ENCODE measurements at regions not wholly inside any gene's neighbourhood (a gene's known extent, or its start where the extent isn't known, plus 50 kb on each side); places are given as distances from the start of the nearest gene placed in this dataset.

DNA sequence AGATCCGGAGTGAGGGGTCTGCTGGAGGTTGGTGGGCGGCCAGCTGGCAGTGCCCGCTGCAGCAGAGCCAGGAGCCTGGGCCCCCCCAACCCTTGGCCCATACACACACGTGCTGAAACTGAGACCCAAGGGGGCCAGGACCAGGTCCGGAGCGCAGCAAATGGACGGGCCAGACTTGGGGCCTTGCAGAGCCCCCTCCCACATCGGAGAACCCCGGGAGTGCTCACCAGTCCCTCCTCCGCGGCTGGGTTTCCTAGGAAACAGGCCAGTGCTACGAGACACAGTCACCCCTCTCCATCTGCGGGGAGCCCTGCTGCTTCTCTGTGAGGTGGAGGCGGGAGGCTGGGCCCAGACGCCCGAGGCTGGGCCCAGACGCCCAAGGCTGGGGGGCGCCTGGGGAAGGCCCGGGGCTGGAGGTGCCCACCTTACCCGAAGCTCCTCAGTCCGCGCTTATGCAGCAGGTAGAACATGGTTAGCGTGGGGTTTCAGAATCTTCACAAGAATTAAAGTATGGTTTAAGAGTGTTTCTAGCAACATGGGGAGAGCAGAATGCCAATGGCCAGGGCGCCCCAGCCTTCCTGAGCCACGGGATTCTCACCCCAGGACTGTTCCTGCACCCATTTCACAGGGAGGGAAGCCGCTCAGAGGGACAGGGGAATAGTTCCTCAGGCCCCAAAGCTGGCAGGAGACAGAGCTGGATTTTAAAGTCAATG, 135.0 kb upstream of the PRR20G start:
- DNase-seq = peak in 2 of 7 donors; percentile 6 to 21
- intact Hi-C loops (cut with DNase I) = no loop called here
- 62 to 78% (median 63%) methylated on average over 4 to 26 of the region's 26 CpGs for WGBS, 4 donors
- Histone ChIP-seq H3K27me3 (peaks cover 20% of the 10 kb centered on the region), H3K4me1 (replicated peaks in 1 of 2) (no peaks in the 10 kb centered on the region), H3K36me3 (replicated peaks in 1 of 2) (no peaks in the 10 kb centered on the region), H3K9me3 (replicated peaks in 1 of 3) (no peaks in the 10 kb centered on the region), H3K27ac (no peak overlapping the region), H3K4me3 (no peak overlapping the region)
- TF ChIP-seq, protein P1, sequence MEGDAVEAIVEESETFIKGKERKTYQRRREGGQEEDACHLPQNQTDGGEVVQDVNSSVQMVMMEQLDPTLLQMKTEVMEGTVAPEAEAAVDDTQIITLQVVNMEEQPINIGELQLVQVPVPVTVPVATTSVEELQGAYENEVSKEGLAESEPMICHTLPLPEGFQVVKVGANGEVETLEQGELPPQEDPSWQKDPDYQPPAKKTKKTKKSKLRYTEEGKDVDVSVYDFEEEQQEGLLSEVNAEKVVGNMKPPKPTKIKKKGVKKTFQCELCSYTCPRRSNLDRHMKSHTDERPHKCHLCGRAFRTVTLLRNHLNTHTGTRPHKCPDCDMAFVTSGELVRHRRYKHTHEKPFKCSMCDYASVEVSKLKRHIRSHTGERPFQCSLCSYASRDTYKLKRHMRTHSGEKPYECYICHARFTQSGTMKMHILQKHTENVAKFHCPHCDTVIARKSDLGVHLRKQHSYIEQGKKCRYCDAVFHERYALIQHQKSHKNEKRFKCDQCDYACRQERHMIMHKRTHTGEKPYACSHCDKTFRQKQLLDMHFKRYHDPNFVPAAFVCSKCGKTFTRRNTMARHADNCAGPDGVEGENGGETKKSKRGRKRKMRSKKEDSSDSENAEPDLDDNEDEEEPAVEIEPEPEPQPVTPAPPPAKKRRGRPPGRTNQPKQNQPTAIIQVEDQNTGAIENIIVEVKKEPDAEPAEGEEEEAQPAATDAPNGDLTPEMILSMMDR (IDR thresholded peaks at IDR 0.05) = no peak
- no peak for TF ChIP-seq POLR2A (IDR thresholded peaks at IDR 0.05)

DNA sequence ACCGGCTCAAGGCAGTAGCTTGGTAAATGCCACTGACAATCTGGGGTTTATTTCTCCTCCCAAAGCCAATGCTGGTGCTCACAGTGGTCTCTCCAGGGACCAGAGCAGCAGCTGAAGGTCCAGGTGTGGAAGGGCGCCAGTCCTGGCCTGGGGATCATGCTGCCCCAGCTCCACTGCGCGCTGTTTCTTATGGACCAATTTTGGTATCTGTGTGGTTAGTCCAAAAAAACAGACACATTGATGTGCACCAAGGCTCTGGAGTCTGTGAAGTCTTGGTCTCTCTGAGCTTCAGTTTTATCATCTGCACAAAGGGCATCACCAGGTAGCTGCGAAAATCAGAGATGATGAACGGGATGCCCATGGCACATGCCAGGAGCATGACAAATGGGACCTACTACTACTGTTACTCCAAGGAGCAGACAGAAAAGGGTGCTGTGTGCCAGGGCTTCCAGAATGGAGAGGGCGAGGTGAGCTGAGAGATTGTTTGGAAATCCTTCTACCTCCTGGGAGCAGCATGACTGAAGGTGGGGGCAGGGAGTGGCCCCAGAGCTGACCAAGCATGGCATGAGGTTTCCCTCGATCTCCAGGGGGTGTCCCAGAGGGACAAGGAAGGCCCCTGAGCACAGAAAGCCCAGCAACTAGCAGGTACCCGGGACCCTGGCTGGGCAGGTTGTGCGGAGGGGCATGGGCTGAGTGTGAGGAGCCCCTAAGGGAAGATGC, 134.3 kb upstream of the PRR20G start:
- TF ChIP-seq, protein P1 (IDR thresholded peaks at IDR 0.05) = no peak
- no peak for TF ChIP-seq POLR2A (IDR thresholded peaks at IDR 0.05)
- Histone ChIP-seq H3K27ac (no peak overlapping the region), H3K36me3 (replicated peaks in 1 of 2) (no peaks in the 10 kb centered on the region), H3K4me3 (no peak overlapping the region), H3K9me3 (replicated peaks in 1 of 3) (no peaks in the 10 kb centered on the region), H3K27me3 (peaks cover 20% of the 10 kb centered on the region), H3K4me1 (replicated peaks in 1 of 2) (no peaks in the 10 kb centered on the region)
- WGBS, 4 donors = 68 to 77% (median 74%) methylated on average over 8 to 10 of the region's 10 CpGs
- intact Hi-C loops (cut with DNase I) = no loop called here
- peak in 1 of 7 donors; percentile 17 for DNase-seq

DNA sequence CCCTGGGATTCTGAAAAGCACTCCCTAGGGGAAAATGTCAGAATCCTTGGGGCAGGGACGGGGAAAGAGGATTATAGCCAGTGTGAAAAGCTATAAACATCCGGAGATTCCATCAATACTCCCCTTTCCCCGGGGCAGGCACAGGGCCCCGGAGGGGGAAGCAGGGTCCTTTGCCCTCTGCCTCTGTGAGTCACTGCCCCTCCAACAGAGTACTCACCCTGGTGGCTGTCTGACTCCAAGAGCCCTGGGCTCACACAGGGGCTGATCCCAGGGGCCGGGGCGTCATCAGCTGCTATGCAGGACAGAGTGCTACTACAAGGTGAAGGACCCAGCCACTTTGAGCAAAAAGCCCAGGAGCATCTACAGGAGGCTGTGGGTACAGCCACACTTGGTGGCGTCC, 133.0 kb upstream of the PRR20G start:
- H3K9me3 ChIP-seq (replicated peaks in 1 of 3) = no peaks in the 10 kb centered on the region
- H3K36me3 ChIP-seq (replicated peaks in 1 of 2) = no peaks in the 10 kb centered on the region
- H3K4me1 ChIP-seq (replicated peaks in 1 of 2) = no peaks in the 10 kb centered on the region
- H3K4me3 ChIP-seq = no peak overlapping the region
- intact Hi-C loops (cut with DNase I) = no loop called here
- peaks cover 15% of the 10 kb centered on the region for H3K27me3 ChIP-seq
- peak in 1 of 7 donors; percentile 4 for DNase-seq
- TF ChIP-seq, protein P1 (IDR thresholded peaks at IDR 0.05) = no peak
- TF ChIP-seq POLR2A (IDR thresholded peaks at IDR 0.05) = no peak
- 24 to 44% (median 44%) methylated on average over 5 to 7 of the region's 7 CpGs for WGBS, 4 donors
- no peak overlapping the region for H3K27ac ChIP-seq

DNA sequence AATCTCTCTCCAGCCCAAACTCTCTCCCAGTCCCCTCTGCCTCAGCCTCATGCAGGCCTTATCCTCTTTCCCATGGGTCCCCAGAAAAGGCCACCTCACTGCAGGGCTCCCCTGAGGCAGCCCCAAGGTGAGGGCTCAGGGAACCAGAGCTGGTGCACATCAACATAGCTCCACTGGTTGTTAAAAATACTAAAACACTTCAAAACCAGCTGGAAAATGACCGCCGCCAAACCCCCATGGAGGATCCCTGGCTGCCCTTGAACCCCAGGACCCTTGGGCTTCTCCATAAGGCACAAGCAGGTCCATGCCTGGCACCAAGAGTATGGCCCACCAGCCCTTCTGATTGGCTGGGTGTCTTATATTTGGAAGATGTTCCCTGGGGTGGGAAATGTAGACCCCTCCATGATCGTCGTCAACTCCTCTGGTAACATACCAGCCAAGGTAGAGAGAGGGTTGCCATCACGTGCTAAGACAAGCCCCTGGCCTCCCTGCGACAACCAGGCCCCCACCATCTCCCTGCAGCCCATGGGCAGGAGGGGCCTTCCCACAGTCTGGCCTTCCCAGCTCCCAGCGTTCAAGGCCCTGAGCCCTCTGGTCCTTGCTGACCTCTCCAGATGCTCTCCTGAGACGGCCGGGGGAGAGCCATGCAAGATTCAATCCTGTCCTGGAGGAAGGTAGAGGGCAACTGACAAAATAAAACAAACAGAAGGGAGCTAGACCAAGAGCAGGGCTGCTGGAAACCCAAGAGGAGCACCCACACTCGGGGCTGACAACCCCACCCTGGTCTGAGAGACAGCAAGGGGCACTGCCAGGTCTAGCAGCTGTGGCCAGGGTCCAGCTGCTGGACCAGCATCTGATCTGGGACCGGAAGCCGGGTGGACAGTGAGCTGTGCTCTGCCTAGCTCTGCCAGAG, 132.1 kb upstream of the PRR20G start:
- no peaks in the 10 kb centered on the region for H3K4me1 ChIP-seq (replicated peaks in 1 of 2)
- no peak for TF ChIP-seq POLR2A (IDR thresholded peaks at IDR 0.05)
- TF ChIP-seq, protein P1 (IDR thresholded peaks at IDR 0.05) = no peak
- peak in 1 of 7 donors; percentile 10 for DNase-seq

More for the DNA sequence above, 132.1 kb upstream of the PRR20G start:
- 69 to 93% (median 77%) methylated on average over 8 to 12 of the region's 12 CpGs for WGBS, 4 donors
- no peaks in the 10 kb centered on the region for H3K36me3 ChIP-seq (replicated peaks in 1 of 2)
- no peak overlapping the region for H3K4me3 ChIP-seq
- H3K27ac ChIP-seq = no peak overlapping the region
- intact Hi-C loops (cut with DNase I) = no loop called here
- H3K9me3 ChIP-seq (replicated peaks in 1 of 3) = no peaks in the 10 kb centered on the region
- peaks cover 15% of the 10 kb centered on the region for H3K27me3 ChIP-seq
